K562 (cell line): ENCODE measurements at regions not wholly inside any gene's neighbourhood (a gene's known extent, or its start where the extent isn't known, plus 50 kb on each side); places are given as distances from the start of the nearest gene placed in this dataset.

Experiments used
- ATAC-seq: fragments of 200-7000 bp; cut with Tn5 transposase; 3 replicates; pipeline ENCODE4 v1.9.1; 2020; ENCODE audit warnings: moderate library complexity
- BruUV-seq: library from RNA; stranded (reverse); fragments of 400-500 nt; replicated peaks from 2 replicates; lab custom pipeline; 2021; lab: Mats Ljungman, UMichigan
- CTCF ChIA-PET: fragments of 300-600 bp; formaldehyde crosslinking; extraction: SDS; loops from one replicate; lab custom pipeline; 2021; ENCODE audit warnings: low intra/inter-chr PET ratio; lab: Yijun Ruan, JAX
- POLR2A ChIA-PET: fragments of 300-600, 350-650 bp; sonication (Branson Sonifier 250); formaldehyde crosslinking; extraction: SDS; loops from one replicate; lab custom pipeline; 2021; ENCODE audit warnings: antibody characterized with exemption, inconsistent platforms; lab: Yijun Ruan, JAX
- DNase-seq, 4 experiments: peaks; one replicate each; pipeline versions ENCODE4 v3.0.0 to v3.0.0-alpha.2; 2011 to 2018; ENCODE audit warnings: low spot score in 3 of 4, mixed read lengths in 3 of 4; ENCODE audit errors: extremely low read depth in 1 of 4
- FAIRE-seq: peaks from 2 replicates; lab custom pipeline; 2011; peaks lifted over from hg19 to GRCh38; lab: Jason Lieb, UNC
- H2AFZ ChIP-seq: 2 replicates; pipeline ENCODE4 v1.6.0; 2011; ENCODE audit warnings: low read depth, low read length, control low read depth, inconsistent platforms
- H3K27ac ChIP-seq: fragments of 200-600 bp; 3 replicates; pipeline ENCODE4 v1.8.0; 2011; ENCODE audit warnings: low read depth, mild to moderate bottlenecking, control low read depth, inconsistent platforms, low read length, moderate library complexity, mixed read lengths; ENCODE audit errors: extremely low read depth
- H3K27me3 ChIP-seq, 2 experiments: fragments of 300-600 bp in 1 of 2; 2 replicates in 1 of 2; 3 replicates in 1 of 2; pipeline versions ENCODE4 v1.6.0 to v1.8.0; 2011; ENCODE audit warnings: inconsistent platforms in 2 of 2, low read length in 2 of 2, mild to moderate bottlenecking in 1 of 2, mixed read lengths in 1 of 2, moderate library complexity in 1 of 2; ENCODE audit not compliant: control insufficient read depth in 2 of 2, insufficient read depth in 2 of 2
- H3K36me3 ChIP-seq: fragments of 300-600 bp; 3 replicates; pipeline ENCODE4 v1.8.0; 2011; ENCODE audit warnings: mild to moderate bottlenecking, low read length, inconsistent platforms; ENCODE audit not compliant: control insufficient read depth, insufficient read depth
- H3K4me1 ChIP-seq, 2 experiments: fragments of 200-600 bp in 1 of 2; replicated peaks in 1 of 2; 2 replicates in 1 of 2; 3 replicates in 1 of 2; pipeline versions ENCODE4 v1.5.1 to v1.8.0; 2011; ENCODE audit warnings: inconsistent platforms in 2 of 2, low read length in 2 of 2, mild to moderate bottlenecking in 1 of 2, mixed read lengths in 1 of 2, moderate library complexity in 1 of 2; ENCODE audit not compliant: control insufficient read depth in 2 of 2, insufficient read depth in 2 of 2
- H3K4me2 ChIP-seq: 2 replicates; pipeline ENCODE4 v1.6.1; 2011; ENCODE audit warnings: low read length, control low read depth, inconsistent platforms, mixed read lengths; ENCODE audit not compliant: insufficient read depth
- H3K4me3 ChIP-seq: fragments of 200-600 bp; sonication (generic), shearing (Covaris generic); 2 replicates; pipeline ENCODE4 v1.5.1; 2016; ENCODE audit warnings: control low read depth, inconsistent platforms
- H3K79me2 ChIP-seq: fragments of 200-600 bp; 3 replicates; pipeline ENCODE4 v1.8.0; 2011; ENCODE audit warnings: low read length, inconsistent platforms; ENCODE audit not compliant: control insufficient read depth, insufficient read depth
- H3K9ac ChIP-seq, 2 experiments: 2 replicates each; pipeline versions ENCODE4 v1.6.0 to v1.6.1; 2011; ENCODE audit warnings: low read depth in 2 of 2, low read length in 2 of 2, control low read depth in 1 of 2, inconsistent platforms in 1 of 2, mild to moderate bottlenecking in 1 of 2, mixed read lengths in 1 of 2; ENCODE audit not compliant: insufficient read depth in 1 of 2
- H3K9me1 ChIP-seq: one replicate; pipeline ENCODE4 v1.6.0; 2011; ENCODE audit warnings: inconsistent platforms, mild to moderate bottlenecking, low read length, moderate library complexity; ENCODE audit not compliant: control insufficient read depth, insufficient read depth
- H3K9me3 ChIP-seq: replicated peaks from 2 replicates; pipeline ENCODE4 v1.5.1; 2011; ENCODE audit warnings: low read depth, low read length, inconsistent platforms; ENCODE audit not compliant: control insufficient read depth, insufficient read depth
- H4K20me1 ChIP-seq: replicated peaks from 2 replicates; pipeline ENCODE4 v1.6.1; 2011; ENCODE audit warnings: low read length, inconsistent platforms, mixed read lengths; ENCODE audit not compliant: control insufficient read depth, insufficient read depth
- C11orf30 ChIP-seq: fragments of 450-650 bp; IDR thresholded peaks from 2 replicates; pipeline ENCODE4 v1.6.1; 2016; ENCODE audit warnings: low read depth, mild to moderate bottlenecking
- CAMTA2 ChIP-seq: fragments of 250-450 bp; sonication (Bioruptor Pico); conservative IDR thresholded peaks from 2 replicates; pipeline ENCODE4 v1.5.1; 2022
- PCBP2 ChIP-seq: fragments of 200-400 bp; formaldehyde crosslinking; IDR thresholded peaks from 2 replicates; pipeline ENCODE4 v1.6.1; 2018; ENCODE audit warnings: low read length, low read depth, mild to moderate bottlenecking, moderate library complexity; ENCODE audit not compliant: poor library complexity, severe bottlenecking
- RFX5 ChIP-seq: IDR thresholded peaks from 2 replicates; pipeline ENCODE4 v1.6.1; 2011; ENCODE audit warnings: low read depth, mild to moderate bottlenecking, improper control_type of control experiment, low read length
- XRCC3 ChIP-seq: fragments of 450-650 bp; IDR thresholded peaks from 2 replicates; pipeline ENCODE4 v1.6.1; 2017; ENCODE audit warnings: mild to moderate bottlenecking, moderate library complexity
- ZC3H4 ChIP-seq: sonication (generic); formaldehyde crosslinking; IDR thresholded peaks from 2 replicates; pipeline ENCODE4 v1.9.0; 2021; ENCODE audit warnings: missing genetic modification reagents, borderline replicate concordance
- ZNF280A ChIP-seq: fragments of 450-650 bp; IDR thresholded peaks from 2 replicates; pipeline ENCODE4 v1.6.1; 2018; ENCODE audit warnings: mild to moderate bottlenecking, low read depth; ENCODE audit not compliant: partially characterized antibody
- ZNF316 ChIP-seq: fragments of 450-650 bp; IDR thresholded peaks from 2 replicates; pipeline ENCODE4 v1.6.1; 2016
- ZNF354B ChIP-seq: fragments of 250-450 bp; sonication (Bioruptor Pico); IDR thresholded peaks from 2 replicates; pipeline ENCODE4 v1.4.0; 2020
- ZNF75A ChIP-seq: fragments of 450-650 bp; formaldehyde crosslinking; IDR thresholded peaks from 2 replicates; pipeline ENCODE4 v1.4.0; 2020; ENCODE audit warnings: mild to moderate bottlenecking
- WGBS: fragments of 100-300 bp; shearing (Covaris generic); methylation state at CpG from one replicate; pipeline ENCODE4 v1.1.6; 2016; ENCODE audit warnings: low coverage, mixed read lengths; ENCODE audit not compliant: insufficient coverage; ENCODE audit errors: missing lambda C conversion rate; 5-methylcytosine and 5-hydroxymethylcytosine counted together
- in situ Hi-C: fragments of 300-500 bp; cut with MboI; formaldehyde crosslinking; loops from 4 replicates; pipeline ENCODE4 v1.15.0; 2018; ENCODE audit warnings: inconsistent platforms, mixed read lengths
- intact Hi-C: fragments of 100-400 bp; cut with micrococcal nuclease; formaldehyde crosslinking; loops from 2 replicates; pipeline ENCODE4 v1.14.2; 2022
- TF ChIP-seq, protein P1 (sequence below): fragments of 250-450 bp; sonication (Bioruptor Pico); IDR thresholded peaks from 2 replicates; pipeline ENCODE4 v1.8.0; 2021; ENCODE audit warnings: moderate library complexity, mild to moderate bottlenecking, inconsistent platforms
- TF ChIP-seq, protein P2 (sequence below): sonication (generic); formaldehyde crosslinking; IDR thresholded peaks from 2 replicates; pipeline ENCODE4 v1.8.0; 2022; ENCODE audit warnings: missing genetic modification reagents, mild to moderate bottlenecking, moderate library complexity, borderline replicate concordance

GRCh38 chr13:64992314-64992713, 2237.8 kb downstream of the PCDH9 start (continued):
- no peak for TF ChIP-seq CAMTA2
- TF ChIP-seq, all 486 proteins: peak for 0

- intact Hi-C loops: no loop called here
- Histone ChIP-seq H4K20me1 (no peaks in the 10 kb centered on the region), H3K79me2 (no peaks in the 10 kb centered on the region), H3K4me2 (no peak overlapping the region), H2AFZ (no peak overlapping the region), H3K36me3 (no peaks in the 10 kb centered on the region), H3K4me1 (no peaks in the 10 kb centered on the region)
- POLR2A ChIA-PET: no interaction called here
- BruUV-seq: no TSS peak
- no peak for DNase-seq
- TF ChIP-seq ZC3H4 (CRISPR knock-in tag): no peak
- TF ChIP-seq ZNF316: peak; percentile 59
- 0 out of 2 replicates have a peak, but pooled peaks have one; percentile 29 for TF ChIP-seq C11orf30
- TF ChIP-seq, all 486 proteins: peak for 2
- Histone ChIP-seq H3K9ac (no peak overlapping the region), H3K4me3 (no peak overlapping the region), H3K9me3 (no peaks in the 10 kb centered on the region), H3K27ac (no peak overlapping the region), H3K27me3 (no peaks in the 10 kb centered on the region), H3K9me1 (no peaks in the 10 kb centered on the region)
- 0% methylated on average over 2 of the region's 5 CpGs for WGBS
- CTCF ChIA-PET: no interaction called here
- no peak for ATAC-seq
- in situ Hi-C loops: no loop called here
- no peak for FAIRE-seq
Observed at GRCh38 chr13:64985075-64985474, 2245.1 kb downstream of the PCDH9 start.

DNA sequence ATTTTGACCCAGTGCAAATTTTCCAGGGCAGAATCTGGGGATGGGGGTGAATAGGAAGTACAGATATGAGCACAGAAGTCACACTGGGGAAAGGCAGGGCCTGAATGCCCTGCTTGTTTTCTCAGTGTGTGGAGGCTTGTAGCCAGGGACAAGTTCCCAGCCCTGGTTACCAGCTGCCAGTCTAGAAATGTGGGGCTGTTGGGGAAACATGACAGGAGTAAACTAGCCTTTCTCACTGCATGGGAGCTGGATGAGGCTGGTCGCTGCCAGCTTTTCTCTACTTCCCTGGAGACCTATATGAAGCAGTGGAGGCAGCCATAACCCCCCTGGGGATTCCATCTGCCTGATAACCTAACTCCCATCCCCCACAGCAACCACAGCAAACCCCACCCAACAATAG, 2267.7 kb downstream of the PCDH9 start:
- H3K9me1 ChIP-seq: no peaks in the 10 kb centered on the region
- no peak overlapping the region for H3K4me3 ChIP-seq
- H3K27ac ChIP-seq: no peak overlapping the region
- no peaks in the 10 kb centered on the region for H4K20me1 ChIP-seq
- intact Hi-C loops (no loop called here), in situ Hi-C loops (no loop called here)
- H3K4me2 ChIP-seq: no peak overlapping the region
- DNase-seq: no peak
- POLR2A ChIA-PET: no interaction called here
- H3K27me3 ChIP-seq: no peaks in the 10 kb centered on the region
- no peaks in the 10 kb centered on the region for H3K9me3 ChIP-seq
- no peaks in the 10 kb centered on the region for H3K4me1 ChIP-seq
- no peaks in the 10 kb centered on the region for H3K79me2 ChIP-seq
- H3K9ac ChIP-seq: no peak overlapping the region
- H2AFZ ChIP-seq: no peak overlapping the region
- no peak for ATAC-seq
- WGBS: 0% methylated on average over 1 of the region's 1 CpG
- CTCF ChIA-PET: no interaction called here
- no TSS peak for BruUV-seq
- FAIRE-seq: no peak
- no peaks in the 10 kb centered on the region for H3K36me3 ChIP-seq
- TF ChIP-seq PCBP2 (no peak), ZNF75A (CRISPR knock-in tag) (no peak), RFX5 (no peak), ZNF354B (CRISPR knock-in tag) (no peak), ZNF280A (no peak), XRCC3 (no peak)
- TF ChIP-seq, protein P1, sequence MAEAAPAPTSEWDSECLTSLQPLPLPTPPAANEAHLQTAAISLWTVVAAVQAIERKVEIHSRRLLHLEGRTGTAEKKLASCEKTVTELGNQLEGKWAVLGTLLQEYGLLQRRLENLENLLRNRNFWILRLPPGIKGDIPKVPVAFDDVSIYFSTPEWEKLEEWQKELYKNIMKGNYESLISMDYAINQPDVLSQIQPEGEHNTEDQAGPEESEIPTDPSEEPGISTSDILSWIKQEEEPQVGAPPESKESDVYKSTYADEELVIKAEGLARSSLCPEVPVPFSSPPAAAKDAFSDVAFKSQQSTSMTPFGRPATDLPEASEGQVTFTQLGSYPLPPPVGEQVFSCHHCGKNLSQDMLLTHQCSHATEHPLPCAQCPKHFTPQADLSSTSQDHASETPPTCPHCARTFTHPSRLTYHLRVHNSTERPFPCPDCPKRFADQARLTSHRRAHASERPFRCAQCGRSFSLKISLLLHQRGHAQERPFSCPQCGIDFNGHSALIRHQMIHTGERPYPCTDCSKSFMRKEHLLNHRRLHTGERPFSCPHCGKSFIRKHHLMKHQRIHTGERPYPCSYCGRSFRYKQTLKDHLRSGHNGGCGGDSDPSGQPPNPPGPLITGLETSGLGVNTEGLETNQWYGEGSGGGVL (CRISPR knock-in tag): no peak
- TF ChIP-seq, protein P2, sequence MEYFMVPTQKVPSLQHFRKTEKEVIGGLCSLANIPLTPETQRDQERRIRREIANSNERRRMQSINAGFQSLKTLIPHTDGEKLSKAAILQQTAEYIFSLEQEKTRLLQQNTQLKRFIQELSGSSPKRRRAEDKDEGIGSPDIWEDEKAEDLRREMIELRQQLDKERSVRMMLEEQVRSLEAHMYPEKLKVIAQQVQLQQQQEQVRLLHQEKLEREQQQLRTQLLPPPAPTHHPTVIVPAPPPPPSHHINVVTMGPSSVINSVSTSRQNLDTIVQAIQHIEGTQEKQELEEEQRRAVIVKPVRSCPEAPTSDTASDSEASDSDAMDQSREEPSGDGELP (CRISPR knock-in tag): no peak
